NCI-H526 treated with DMSO at 0.1 percent for 48 hours (cell line): ENCODE measurements at regions not wholly inside any gene's neighbourhood (a gene's known extent, or its start where the extent isn't known, plus 50 kb on each side); places are given as distances from the start of the nearest gene placed in this dataset.
"Not testable (repeated sequence)": the region's sequence is repeated elsewhere in the genome, so short reads cannot be mapped to it uniquely, and the experiment has no call there.

Source experiments
- DNase-seq: peaks from one replicate; lab custom pipeline; 2025; lab: John Stamatoyannopoulos, UW

DNA sequence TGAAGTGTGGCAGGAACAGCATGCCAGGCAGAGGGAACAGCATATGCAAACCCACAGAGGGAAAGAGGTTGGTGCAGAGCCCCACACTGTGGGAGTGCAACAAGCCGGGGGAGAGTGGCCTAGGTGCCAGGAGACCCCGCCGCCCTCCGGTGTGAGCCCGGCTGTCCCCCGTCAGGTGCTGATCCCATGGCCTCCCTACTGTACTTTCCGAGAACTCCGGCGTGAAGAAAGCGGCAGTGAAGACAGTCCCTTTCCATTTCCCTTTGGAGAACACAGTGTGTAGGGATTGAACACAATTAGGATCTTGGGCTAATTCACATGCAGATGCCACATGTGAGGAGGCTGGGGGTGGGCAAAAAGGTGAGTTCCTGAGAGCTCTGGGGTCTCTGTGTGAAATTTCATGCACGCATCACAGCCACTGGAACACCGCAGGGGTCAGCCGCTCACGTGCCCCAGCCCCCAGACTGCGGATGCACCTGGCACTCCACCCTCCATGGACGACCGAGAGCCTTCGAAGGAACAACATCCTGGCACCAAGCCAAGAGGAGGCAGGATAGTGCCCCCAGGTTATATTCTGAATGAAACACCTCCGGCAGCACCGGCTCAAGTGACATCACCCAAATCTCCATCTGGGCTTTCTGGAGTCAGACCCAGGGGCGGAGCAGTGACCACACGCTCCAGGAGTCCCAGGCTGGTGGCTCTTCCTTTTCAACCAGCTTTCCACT lies 82.1 kb upstream of the PPP2R2D start:
- DNase-seq, result no peak

DNA sequence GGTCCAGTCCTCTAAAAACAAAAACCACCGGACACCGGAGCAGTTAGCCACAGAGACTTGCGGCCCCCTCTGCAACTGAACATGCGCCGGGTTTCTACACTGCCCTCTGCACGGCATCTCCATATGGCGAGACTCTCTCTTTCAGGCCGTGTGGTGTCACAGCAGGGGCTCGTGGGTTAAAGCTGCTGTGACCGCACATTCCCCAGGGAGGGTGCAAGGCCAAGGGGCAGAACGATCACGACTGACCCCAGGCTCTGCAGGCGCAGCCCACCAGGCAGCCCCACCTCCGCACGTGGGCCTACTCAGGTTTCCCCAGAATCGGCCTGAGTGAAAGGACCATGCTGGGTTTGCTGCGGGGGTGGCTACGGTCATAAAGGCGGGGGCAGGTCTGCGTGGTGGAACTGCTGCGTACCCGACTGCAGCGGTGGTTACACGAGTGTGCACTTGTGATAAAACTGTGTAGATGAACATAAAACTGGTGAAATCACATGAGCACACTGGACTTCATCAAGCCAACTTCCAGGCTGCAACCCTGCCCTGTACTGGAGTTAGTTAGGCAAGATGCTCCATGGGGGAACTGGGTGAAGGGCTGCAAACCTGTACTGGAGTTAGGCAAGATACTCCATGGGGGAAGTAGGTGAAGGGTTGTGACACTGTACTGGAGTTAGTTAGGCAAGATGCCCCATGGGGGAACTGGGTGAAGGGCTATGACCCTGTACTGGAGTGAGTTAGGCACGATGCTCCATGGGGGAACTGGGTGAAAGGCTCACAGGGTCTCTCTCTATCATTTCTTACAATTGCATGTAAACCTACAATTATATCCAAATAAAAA lies 81.4 kb upstream of the PPP2R2D start:
- no peak for DNase-seq

DNA sequence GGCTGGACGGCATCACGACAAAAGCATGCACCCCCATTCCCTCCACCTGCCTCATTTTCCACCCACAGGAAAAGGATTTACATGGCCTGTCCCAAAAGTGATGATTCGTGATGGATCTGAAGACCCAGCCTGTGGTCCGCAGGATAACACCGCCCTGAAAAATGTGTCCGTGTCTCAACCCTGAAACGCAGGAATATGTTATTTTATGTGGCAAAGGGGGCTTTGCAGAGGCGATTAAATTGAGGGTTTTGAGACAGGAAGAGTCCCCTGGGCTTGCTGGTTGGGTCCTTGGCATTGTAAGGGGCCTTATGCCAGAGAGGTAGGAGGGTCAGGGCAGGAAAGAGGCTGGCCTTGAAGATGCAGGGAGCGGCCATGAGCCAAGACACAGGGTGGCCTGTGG lies 80.2 kb upstream of the PPP2R2D start:
- no peak for DNase-seq

DNA sequence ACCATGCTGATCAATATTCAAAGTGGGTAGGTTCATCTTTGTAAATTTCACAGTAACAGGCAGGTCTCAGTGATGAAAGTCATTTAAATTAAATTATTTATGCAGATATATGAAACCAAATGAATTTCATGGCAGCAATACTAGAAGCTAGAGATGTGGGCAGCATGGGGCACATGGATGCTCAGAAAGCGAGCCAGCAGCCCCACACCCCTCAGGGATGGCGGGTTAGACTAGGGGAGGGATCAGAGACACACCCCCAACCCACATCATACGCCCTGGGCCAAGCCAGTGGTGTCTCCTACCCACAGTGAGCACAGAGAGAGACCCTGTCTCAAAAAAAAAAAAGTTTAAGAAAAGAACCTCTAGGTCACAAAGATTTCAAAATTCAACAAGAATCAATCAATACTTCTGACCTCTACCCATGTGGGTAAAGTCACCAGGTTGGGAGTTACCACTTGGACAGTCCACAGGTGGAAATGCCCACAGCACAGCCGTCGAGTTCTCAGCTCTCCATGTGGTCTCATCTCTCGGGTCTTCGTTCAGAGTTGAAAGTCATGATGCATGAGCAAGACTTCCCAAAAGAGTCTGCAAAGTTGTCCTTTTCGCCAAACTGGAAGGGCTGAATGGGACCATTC lies 79.3 kb upstream of the PPP2R2D start:
- no peak for DNase-seq

DNA sequence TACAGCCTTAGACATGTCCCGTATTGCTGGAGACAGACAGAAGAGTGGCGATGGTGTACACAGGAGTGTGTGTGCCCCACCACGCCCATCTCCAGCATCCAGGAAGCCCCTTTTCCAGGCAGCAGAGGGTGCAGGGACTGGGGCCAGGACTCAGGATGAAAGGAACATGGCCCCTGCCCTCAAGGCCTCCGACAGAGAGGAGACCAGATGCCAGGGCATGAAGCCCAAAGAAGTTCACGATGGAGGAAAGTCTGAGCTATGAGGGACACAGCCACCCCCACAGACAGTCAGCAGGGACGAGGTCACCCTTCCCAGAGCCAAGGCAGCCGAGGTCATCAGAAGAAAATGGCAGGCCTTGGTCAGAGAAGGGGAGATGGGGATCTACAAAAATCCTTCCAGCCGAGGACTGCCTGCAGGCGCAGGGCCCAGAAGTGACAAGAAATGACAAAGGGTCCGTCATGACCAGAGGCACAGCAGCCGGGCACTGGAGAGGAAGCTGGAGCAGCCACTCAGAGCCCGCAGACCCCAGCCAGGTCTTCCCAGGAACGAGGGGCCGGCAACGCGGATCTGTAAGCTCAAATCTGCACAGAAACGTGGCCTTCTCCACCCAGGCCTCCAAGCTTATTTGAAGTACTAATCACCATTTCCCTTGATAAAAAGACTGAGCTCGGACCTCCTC lies 78.7 kb upstream of the PPP2R2D start:
- DNase-seq, result no peak

DNA sequence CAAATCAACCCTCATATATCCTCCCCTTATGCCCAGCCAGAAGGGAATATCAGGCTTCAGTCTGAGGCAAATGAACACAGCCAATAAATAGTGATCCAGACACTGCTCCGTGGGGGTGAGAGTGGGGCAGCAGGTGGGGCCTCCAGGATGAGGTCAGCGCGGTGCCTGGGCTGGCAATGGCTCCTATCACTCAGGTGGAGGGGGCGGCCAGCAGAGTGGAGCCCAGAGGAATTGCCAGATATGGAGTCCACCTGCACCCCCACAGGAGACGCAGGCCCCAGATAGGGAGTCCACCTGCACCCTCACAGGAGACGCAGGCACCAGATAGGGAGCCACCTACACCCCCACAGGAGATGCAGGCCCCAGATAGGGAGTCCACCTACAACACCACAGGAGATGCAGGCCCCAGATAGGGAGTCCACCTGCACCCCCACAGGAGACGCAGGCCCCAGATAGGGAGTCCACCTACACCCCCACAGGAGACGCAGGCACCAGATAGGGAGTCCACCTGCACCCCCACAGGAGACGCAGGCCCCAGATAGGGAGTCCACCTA lies 78.0 kb upstream of the PPP2R2D start:
- DNase-seq, result no peak

DNA sequence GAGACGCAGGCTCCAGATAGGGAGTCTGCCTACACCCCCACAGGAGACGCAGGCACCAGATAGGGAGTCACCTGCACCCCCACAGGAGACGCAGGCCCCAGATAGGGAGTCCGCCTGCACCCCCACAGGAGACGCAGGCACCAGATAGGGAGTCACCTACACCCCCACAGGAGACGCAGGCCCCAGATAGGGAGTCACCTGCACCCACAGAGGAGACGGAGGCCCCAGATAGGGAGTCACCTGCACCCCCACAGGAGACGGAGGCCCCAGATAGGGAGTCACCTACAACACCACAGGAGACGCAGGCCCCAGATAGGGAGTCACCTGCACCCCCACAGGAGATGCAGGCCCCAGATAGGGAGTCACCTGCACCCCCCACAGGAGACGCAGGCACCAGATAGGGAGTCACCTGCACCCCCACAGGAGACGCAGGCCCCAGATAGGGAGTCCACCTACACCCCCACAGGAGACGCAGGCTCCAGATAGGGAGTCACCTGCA lies 77.2 kb upstream of the PPP2R2D start:
- not testable (repeated sequence) for DNase-seq

DNA sequence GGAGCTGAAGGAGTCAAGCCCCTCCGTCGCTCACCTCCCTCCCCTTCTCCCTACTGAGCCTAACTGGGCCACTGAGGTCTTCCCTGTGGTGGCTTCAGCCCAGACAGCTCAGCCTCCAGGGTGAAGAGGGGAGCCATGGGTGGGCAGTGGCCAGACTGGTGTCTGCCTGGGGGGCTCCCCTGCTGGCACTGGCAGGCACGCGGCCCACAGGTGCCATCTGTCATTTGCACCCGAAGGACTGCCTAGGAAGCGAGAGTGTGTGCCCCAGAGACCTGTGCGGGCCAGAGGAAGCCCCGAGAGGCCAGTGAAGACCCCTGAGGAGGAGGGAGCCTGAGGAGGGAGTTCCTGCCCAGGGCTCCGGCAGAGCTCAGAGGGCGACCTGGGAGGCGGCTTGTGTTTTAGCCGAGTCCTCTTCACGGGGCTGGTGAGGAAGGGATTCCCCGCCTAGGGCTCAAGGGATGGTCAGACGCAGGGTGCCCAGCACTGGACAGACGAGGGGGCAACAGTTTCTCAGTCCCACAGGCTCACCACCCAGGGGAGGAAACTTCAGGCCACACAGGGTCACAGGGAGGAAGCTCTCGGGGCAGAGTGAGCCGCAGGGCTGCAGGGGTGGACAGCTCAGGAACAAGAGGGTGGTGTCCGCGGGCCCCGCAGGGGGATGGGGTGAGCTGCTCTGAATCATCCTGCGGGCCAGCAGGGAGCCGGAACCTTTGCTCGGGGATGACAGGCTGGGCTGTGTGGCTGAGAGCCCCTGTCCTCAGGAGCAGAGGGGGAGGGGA lies 76.2 kb upstream of the PPP2R2D start:
- no peak for DNase-seq

DNA sequence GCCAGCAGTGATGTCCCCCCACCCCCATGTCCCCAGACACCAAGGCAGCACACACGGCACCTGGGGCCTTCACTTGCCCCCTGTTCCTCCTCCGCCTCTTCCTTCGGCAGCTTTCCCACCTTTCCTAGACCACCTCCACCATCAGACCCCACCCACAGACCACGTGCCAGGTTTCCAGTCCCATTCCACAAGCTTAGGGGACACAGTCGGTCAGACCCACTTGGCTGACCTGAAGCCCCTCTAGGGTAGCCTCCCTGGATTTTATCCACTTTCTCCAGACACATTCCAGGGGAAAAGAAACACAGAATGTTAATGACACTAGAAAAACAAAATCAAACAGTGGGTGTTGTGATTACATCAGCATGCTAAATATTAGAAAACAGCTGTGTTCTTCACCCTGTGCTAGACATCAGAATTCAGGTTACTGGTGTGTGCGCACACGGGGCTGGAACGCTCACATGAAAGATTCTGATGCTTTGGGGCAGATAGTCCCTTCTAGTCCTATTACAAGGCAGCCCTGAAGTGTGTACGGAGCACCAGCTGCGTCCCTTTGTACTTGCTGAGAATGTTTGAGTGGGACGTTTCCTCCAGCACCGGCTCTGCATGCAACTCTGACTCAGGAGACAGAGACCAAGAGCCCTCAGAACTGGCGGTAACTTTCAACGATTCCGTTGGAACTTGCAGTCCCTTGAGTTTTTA lies 75.5 kb upstream of the PPP2R2D start:
- DNase-seq, result no peak

DNA sequence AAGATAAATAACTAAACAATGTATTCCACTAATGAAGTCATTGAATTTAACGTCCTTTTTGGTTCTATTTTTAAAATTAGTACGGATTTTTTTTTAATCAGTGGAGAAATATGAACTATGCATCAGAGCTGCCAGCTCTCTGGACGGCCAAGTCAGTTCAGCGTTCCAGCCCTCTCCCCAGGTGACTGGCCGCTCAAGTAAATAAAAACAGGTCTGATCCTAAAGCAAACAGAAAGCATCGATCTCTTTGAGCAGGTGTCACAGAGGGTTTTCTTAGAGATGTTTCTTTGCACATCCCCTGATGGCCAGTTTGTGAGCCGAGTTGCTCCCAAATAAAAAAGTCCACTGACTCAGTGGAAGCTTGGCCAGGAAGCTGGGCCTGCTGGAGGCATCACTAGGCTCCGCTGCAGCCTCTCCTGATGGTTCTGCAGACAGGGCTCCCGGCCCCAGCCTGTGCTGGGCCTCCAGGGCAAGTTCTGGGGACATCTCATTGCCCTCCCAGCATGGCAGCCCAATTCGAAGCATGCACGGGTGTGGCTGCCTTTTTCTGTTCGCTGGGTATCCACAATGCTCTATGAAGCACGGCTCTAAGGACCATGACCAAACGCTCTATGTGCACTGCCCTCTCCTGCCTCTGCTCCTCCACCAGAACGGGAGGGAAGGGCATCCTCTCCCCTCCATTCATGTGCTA lies 74.7 kb upstream of the PPP2R2D start:
- DNase-seq, result no peak

DNA sequence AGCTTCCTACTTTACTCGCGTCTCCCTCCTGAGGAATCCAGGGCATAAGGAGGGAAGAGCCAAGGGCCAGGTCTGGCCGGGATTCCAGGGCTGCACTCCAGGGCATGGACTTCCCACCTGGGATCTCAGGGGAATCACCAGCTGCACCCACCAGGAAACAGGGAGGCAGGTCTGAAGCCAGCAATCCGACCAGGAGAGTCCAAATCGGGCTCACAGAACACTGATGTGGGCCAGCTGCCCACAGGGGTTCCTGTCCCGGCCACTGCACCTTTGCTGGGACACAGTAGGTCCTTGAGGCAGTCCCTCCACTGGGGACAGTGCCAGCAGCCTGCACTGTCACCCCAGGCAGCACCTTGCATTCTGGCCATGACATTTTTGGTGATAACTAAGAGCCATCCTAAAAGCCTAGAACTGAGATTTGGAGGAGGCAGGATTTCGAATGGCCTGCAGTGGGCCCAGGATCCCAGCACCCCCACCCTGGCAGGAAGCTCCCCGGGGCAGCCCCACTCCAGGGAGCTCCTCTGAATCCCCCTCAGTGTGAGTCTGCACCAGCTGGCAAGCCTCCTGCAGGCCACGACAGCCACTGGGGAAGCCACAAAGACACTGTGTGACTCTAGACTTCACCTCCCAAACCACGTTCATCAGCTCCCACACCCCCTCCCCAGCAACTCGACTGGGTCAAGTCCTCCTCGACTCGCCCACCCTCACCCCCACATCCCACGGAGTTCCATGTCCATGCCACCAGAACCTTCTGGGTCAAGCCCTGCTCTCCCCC lies 71.5 kb upstream of the PPP2R2D start:
- no peak for DNase-seq

DNA sequence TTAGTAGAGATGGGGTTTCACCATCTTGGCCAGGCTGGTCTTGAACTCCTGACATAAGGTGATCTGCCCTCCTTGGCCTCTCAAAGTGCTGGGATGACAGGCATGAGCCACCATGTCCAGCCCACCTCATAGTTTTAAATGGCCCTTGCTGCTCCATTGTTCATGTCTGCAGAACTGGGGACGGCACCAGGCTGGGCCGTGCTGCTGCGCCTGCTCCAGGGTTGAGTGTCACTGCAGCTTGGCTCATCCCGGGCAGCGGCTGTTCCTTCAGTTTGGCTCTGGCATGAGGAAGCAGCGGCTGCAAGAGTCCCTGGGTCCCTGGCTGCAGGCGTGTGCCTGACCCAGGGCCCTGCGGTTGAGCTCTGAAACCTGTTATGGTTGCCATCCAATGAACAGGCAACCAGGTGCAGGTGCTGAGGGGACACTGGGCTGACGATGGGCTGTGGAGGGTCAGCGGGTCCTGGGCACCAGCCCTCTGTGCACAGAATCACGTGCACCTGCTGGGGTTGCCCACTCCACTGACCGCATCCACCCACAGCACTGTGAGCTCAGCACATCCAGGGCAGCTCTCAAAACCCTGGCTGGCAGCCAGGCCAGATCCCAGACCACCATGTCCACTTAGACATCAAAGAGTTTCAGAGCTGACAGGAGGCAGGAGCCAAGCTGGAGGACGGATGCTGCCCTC lies 70.2 kb upstream of the PPP2R2D start:
- no peak for DNase-seq

DNA sequence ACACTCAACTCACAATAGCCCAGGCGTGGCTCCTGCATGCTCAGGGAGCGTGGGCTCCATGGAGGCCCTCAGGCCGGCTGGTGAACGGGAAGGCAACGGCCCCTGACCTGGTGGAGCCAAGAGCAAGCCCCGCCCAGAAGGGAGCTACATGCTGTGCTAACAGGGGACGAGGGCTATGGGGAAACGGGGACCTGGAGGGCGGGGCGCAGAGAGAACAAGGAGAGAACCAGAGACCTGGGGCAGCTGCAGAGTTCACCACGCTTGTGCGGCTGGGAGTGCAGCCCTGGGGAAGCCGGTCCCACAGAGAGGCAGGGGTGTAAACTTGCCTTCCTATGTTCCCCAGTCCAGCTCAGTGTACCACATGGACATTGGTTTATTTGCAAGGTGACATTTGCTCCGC lies 69.2 kb upstream of the PPP2R2D start:
- DNase-seq, result no peak

DNA sequence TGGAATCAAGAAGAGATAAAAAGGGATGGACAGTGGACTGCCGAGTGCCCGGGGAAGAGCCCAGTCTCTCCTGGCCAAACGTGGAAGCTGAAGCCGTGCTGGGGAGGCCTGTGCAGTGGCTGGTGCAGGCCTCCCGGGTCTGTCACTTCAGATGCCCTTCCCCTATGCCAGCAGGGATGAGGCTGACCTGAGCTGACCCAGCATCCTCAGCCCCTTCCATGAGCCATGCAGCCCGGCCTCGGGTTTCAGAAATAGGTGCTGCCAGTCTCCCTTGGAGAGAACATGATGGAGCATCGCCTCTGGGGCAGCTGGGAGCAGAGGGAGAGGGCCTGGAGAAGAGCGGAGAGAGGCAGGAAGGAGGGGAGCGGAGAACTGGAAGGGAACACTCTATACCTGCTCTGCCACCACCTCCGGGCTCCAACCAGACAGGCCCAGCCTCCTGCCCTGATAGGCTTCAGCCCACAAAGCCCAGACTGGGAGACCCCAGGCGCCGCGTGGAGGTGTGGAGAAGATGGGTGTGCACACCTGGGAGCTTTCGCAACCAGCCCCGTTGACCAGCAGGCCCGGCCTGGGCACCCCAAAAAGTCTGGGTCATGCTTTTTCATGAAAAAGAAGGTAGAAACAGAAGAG lies 68.6 kb upstream of the PPP2R2D start:
- no peak for DNase-seq

DNA sequence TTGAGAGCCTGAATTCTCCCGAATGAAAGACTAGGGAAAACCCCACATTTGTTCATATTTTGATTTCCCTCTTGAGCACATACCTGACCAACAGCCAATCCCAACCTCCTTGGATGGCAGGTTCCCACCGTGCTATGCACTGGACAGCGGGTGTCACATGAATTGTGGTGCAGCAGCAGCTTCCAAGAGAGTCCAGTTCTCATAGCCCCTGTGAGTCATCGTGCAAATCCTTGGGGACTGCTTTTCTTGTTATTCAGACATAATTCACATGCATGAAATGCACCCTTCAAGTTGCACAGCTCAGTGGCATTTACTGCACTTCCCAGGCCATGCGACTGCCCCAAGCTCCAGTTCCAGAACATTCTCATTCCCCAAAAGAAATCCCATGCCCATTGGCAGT lies 67.8 kb upstream of the PPP2R2D start:
- DNase-seq, result no peak

DNA sequence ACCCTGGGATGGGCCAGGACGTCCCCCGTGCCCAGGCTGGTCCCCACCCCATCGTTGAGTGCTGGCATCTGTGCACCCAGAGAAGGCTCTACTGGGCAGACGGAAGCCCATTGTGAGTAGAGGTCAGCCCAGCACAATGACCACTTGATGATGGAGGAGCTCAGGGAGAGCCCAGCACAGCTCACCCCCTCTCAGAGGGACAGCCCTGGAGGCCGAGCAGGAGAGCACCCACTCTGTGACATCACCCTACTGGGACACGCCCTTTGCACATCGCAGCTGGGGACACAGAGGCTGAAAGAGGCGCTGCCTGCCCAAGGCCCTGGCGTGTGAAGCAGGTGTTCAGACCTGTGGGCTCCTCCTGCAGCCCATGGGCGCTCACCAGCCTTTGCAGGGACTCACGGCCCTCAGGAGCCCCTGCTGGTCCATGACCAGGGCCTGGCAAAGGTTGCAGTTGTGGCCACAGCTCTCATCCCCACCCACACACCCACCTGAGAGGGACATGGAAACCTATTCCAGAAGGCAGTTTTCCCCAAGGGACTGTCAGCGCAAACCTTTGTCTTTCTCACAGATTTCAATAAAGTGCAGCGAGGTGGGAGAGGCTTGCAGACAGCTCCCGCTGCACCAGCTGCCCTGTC lies 67.2 kb upstream of the PPP2R2D start:
- DNase-seq, result no peak

DNA sequence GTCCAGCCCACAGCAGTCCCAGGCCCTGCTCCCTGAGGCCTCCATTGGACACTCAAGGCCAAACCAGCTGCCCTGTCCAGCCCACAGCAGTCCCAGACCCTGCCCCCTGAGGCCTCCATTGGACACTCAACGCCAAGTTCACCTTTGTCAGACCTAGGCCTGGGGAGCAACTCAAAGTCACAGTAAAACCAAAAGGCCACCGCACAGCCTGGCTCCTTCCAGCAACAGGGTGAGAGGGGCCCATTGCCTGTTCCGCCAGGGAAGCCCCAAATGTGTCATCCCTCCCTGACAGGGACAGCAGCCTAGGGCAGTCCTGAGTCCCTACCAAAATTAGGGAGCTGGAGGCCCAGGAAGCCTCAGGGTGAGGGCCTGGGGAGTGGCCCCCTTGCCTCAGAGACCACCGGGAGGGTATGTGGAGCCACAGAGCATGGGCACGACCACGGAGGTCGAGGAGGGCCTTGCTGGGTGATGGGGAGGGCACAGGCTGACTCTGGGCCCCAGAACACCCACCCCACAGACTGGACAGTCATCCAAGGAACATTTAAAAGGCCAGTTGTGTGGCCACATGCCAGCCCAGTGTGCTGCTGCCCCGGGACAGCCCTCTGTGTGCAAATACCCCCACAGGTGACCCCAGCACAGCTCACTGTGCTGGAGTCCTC lies 66.5 kb upstream of the PPP2R2D start:
- DNase-seq, result no peak
